Neural cell (in vitro differentiated cells): ENCODE measurements at regions not wholly inside any gene's neighbourhood (a gene's known extent, or its start where the extent isn't known, plus 50 kb on each side); places are given as distances from the start of the nearest gene placed in this dataset.

ENCODE experiments used
- H2AFZ ChIP-seq: fragments of 200-600, 300-800 bp; sonication (generic), shearing (Covaris generic); 2 replicates; pipeline ENCODE4 v1.6.0; 2014; ENCODE audit warnings: low read depth, mild to moderate bottlenecking, antibody characterized with exemption, low read length, moderate library complexity
- H3F3A ChIP-seq: fragments of 200-600 bp; shearing (Covaris generic); 2 replicates; pipeline ENCODE4 v1.6.1; 2016; ENCODE audit warnings: mild to moderate bottlenecking, moderate library complexity, mixed read lengths, antibody characterized with exemption, low read length; ENCODE audit not compliant: insufficient read depth, poor library complexity, severe bottlenecking
- H3K27ac ChIP-seq: fragments of 200-600, 300-800 bp; sonication (generic), shearing (Covaris generic); 2 replicates; pipeline ENCODE4 v1.5.1; 2014; ENCODE audit warnings: mild to moderate bottlenecking, low read length, moderate library complexity
- H3K27me3 ChIP-seq: fragments of 300-800, 200-600 bp; sonication (generic), shearing (Covaris generic); 2 replicates; pipeline ENCODE4 v1.6.0; 2014; ENCODE audit warnings: mild to moderate bottlenecking, low read depth, low read length, moderate library complexity; ENCODE audit not compliant: insufficient read depth
- H3K36me3 ChIP-seq: fragments of 300-800, 200-600 bp; sonication (generic), shearing (Covaris generic); 2 replicates; pipeline ENCODE4 v1.5.1; 2014; ENCODE audit warnings: mild to moderate bottlenecking, antibody characterized with exemption, low read length, moderate library complexity; ENCODE audit not compliant: insufficient read depth
- H3K4me2 ChIP-seq: fragments of 300-800, 200-600 bp; sonication (generic), shearing (Covaris generic); 2 replicates; pipeline ENCODE4 v1.6.0; 2014; ENCODE audit warnings: mild to moderate bottlenecking, low read length
- H3K4me3 ChIP-seq: fragments of 300-800, 200-600 bp; sonication (generic), shearing (Covaris generic); 2 replicates; pipeline ENCODE4 v1.5.1; 2014; ENCODE audit warnings: mild to moderate bottlenecking, low read length, moderate library complexity
- H3K79me2 ChIP-seq: fragments of 200-600 bp; shearing (Covaris generic); replicated peaks from 2 replicates; pipeline ENCODE4 v1.6.0; 2014; ENCODE audit warnings: mild to moderate bottlenecking, low read length, moderate library complexity; ENCODE audit not compliant: insufficient read depth
- H3K9ac ChIP-seq: fragments of 300-800, 200-600 bp; sonication (generic), shearing (Covaris generic); 2 replicates; pipeline ENCODE4 v1.6.1; 2016; ENCODE audit warnings: mild to moderate bottlenecking, low read length, mixed read lengths
- H3K9me2 ChIP-seq: fragments of 200-600 bp; shearing (Covaris generic); 2 replicates; pipeline ENCODE4 v1.6.1; 2016; ENCODE audit warnings: mild to moderate bottlenecking, low read length, mixed read lengths; ENCODE audit not compliant: insufficient read depth
- H3K9me3 ChIP-seq: fragments of 200-600, 300-800 bp; sonication (generic), shearing (Covaris generic); 2 replicates; pipeline ENCODE4 v1.6.1; 2016; ENCODE audit warnings: mild to moderate bottlenecking, mixed run types, low read length, moderate library complexity, mixed read lengths
- H4K20me1 ChIP-seq: fragments of 200-600 bp; shearing (Covaris generic); 2 replicates; pipeline ENCODE4 v1.6.1; 2016; ENCODE audit warnings: mild to moderate bottlenecking, mixed run types; ENCODE audit not compliant: insufficient read depth
- CTCF ChIP-seq: fragments of 450-650 bp; IDR thresholded peaks from 2 replicates; pipeline ENCODE4 v1.5.1; 2014; ENCODE audit warnings: antibody characterized with exemption, mild to moderate bottlenecking, moderate library complexity; ENCODE audit not compliant: poor library complexity, severe bottlenecking
- EP300 ChIP-seq: fragments of 450-650 bp; conservative IDR thresholded peaks from 2 replicates; pipeline ENCODE4 v1.6.1; 2014; ENCODE audit warnings: antibody characterized with exemption, mild to moderate bottlenecking, moderate library complexity; ENCODE audit not compliant: poor library complexity, severe bottlenecking
- EZH2 ChIP-seq: fragments of 200-600, 300-800 bp; shearing (Covaris generic), sonication (generic); IDR thresholded peaks from 2 replicates; pipeline ENCODE4 v1.6.1; 2014; ENCODE audit warnings: antibody characterized with exemption, low read length, borderline replicate concordance, mild to moderate bottlenecking; ENCODE audit not compliant: insufficient read depth, poor library complexity, severe bottlenecking
- MXI1 ChIP-seq: fragments of 450-650 bp; conservative IDR thresholded peaks from 2 replicates; pipeline ENCODE4 v1.6.1; 2014; ENCODE audit warnings: antibody characterized with exemption, mild to moderate bottlenecking; ENCODE audit not compliant: poor library complexity, severe bottlenecking
- POLR2AphosphoS5 ChIP-seq: IDR thresholded peaks from 2 replicates; pipeline ENCODE4 v1.6.1; 2012
- RAD21 ChIP-seq: fragments of 450-650 bp; conservative IDR thresholded peaks from 2 replicates; pipeline ENCODE4 v1.6.1; 2014; ENCODE audit warnings: antibody characterized with exemption, mild to moderate bottlenecking, moderate library complexity
- SMC3 ChIP-seq: fragments of 450-650 bp; conservative IDR thresholded peaks from 2 replicates; pipeline ENCODE4 v1.6.1; 2014; ENCODE audit warnings: antibody characterized with exemption, mild to moderate bottlenecking, moderate library complexity; ENCODE audit not compliant: poor library complexity
- TAF1 ChIP-seq: IDR thresholded peaks from 2 replicates; pipeline ENCODE4 v1.6.1; 2012; ENCODE audit warnings: low read depth
- TF ChIP-seq, protein P1 (sequence below): IDR thresholded peaks from 2 replicates; pipeline ENCODE4 v1.6.1; 2012; ENCODE audit warnings: borderline replicate concordance

DNA sequence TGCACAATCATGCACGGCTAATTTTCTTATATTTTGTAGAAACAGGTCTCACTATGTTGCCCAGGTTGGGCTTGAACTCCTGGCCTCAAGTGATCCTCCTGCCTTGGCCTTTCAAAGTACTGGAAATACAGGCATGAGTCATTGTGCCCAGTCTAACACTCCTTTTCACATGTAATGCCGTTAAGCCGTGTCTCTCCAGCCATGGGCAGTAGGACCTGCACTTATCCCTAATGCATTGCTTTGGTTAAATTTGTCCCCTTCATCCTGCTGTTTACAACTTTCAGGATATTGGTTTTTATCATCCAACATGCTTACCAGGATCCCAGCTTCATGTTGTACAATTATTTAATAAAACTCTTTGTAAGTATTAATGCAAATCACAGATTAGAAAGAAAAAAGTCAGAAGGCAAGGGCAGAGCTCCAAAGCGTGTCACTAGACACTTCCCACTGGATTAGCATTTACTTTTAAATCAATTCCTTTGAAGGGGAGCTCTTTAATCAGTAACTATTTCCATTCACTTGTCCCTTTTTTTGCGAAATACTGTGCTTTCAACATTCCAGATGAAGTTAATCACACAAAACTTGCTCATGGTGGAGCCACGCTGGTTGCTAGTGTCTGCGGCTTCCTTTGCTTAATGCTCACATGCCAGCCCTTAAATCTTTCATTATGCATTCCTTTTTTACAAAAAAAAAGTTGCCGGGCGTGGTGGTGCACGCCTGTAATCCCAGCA, 256.0 kb upstream of the AUTS2 start:
- Histone ChIP-seq H3K27ac (no peak overlapping the region), H3K27me3 (no peaks in the 10 kb centered on the region), H4K20me1 (no peaks in the 10 kb centered on the region), H3K9me2 (no peaks in the 10 kb centered on the region), H3K4me3 (no peak overlapping the region), H3F3A (no peaks in the 10 kb centered on the region), H3K36me3 (no peaks in the 10 kb centered on the region), H3K79me2 (no peaks in the 10 kb centered on the region), H3K9me3 (no peaks in the 10 kb centered on the region), H2AFZ (no peak overlapping the region), H3K9ac (no peak overlapping the region), H3K4me2 (no peak overlapping the region)
- no peak for TF ChIP-seq POLR2AphosphoS5
- no peak for TF ChIP-seq EZH2
- no peak for TF ChIP-seq CTCF
- TF ChIP-seq MXI1: no peak
- TF ChIP-seq, protein P1, sequence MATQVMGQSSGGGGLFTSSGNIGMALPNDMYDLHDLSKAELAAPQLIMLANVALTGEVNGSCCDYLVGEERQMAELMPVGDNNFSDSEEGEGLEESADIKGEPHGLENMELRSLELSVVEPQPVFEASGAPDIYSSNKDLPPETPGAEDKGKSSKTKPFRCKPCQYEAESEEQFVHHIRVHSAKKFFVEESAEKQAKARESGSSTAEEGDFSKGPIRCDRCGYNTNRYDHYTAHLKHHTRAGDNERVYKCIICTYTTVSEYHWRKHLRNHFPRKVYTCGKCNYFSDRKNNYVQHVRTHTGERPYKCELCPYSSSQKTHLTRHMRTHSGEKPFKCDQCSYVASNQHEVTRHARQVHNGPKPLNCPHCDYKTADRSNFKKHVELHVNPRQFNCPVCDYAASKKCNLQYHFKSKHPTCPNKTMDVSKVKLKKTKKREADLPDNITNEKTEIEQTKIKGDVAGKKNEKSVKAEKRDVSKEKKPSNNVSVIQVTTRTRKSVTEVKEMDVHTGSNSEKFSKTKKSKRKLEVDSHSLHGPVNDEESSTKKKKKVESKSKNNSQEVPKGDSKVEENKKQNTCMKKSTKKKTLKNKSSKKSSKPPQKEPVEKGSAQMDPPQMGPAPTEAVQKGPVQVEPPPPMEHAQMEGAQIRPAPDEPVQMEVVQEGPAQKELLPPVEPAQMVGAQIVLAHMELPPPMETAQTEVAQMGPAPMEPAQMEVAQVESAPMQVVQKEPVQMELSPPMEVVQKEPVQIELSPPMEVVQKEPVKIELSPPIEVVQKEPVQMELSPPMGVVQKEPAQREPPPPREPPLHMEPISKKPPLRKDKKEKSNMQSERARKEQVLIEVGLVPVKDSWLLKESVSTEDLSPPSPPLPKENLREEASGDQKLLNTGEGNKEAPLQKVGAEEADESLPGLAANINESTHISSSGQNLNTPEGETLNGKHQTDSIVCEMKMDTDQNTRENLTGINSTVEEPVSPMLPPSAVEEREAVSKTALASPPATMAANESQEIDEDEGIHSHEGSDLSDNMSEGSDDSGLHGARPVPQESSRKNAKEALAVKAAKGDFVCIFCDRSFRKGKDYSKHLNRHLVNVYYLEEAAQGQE: no peak
- TF ChIP-seq SMC3: no peak
- no peak for TF ChIP-seq EP300
- no peak for TF ChIP-seq RAD21
- TF ChIP-seq TAF1: no peak

GRCh38 chr7:69349291-69349690, 249.0 kb upstream of the AUTS2 start:
- no peaks in the 10 kb centered on the region for H3K9me2 ChIP-seq
- no peaks in the 10 kb centered on the region for H3K79me2 ChIP-seq
- no peaks in the 10 kb centered on the region for H3F3A ChIP-seq
- TF ChIP-seq, protein P1: no peak
- TF ChIP-seq SMC3 (no peak), RAD21 (no peak), EP300 (no peak), MXI1 (no peak), POLR2AphosphoS5 (no peak), TAF1 (no peak), EZH2 (no peak), CTCF (no peak)
- H3K9me3 ChIP-seq: no peaks in the 10 kb centered on the region
- no peaks in the 10 kb centered on the region for H3K27me3 ChIP-seq
- no peaks in the 10 kb centered on the region for H3K36me3 ChIP-seq
- no peak overlapping the region for H3K4me3 ChIP-seq
- no peak overlapping the region for H3K27ac ChIP-seq
- H2AFZ ChIP-seq: no peak overlapping the region
- H3K9ac ChIP-seq: no peak overlapping the region
- no peaks in the 10 kb centered on the region for H4K20me1 ChIP-seq
- no peak overlapping the region for H3K4me2 ChIP-seq
